ENCODE measurements at regions not wholly inside any gene's neighbourhood (a gene's known extent, or its start where the extent isn't known, plus 50 kb on each side); places are given as distances from the start of the nearest gene placed in this dataset.
"Not testable (repeated sequence)": the region's sequence is repeated elsewhere in the genome, so short reads cannot be mapped to it uniquely, and the experiment has no call there.

DNA sequence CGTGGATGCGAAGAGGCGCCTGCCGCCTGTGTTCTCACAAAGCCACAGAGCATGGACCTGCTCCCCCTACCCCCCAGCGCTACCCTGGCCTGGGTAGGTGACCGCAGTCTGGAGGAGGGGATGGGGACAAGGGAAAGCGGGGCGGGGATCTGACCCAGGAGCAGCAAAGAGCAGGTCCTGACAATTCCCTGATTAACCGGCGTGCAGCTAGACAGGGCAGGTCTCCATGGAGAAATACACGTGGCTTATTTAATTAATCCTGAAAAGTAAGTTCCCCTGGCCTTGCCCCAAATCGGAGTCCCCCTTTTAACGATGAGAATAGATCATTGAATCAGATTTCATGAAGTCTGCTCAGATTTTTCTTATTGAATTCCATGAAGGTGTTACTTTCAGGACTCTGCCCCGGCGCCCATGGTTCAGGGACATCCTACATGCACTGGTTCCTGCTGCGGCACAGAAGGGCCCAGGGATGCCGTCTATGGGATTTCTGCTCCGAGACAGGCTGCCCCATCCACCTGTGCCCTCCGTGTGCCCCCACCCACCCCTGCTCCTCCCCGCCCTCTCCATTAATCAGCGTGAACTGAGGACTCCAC is 251.0 kb upstream of the SFSWAP start:
- Histone ChIP-seq H3K4me3 (ENCODE audit: low read length in 3 of 3) (no peak overlapping the region), H3K27me3 (ENCODE audit: control insufficient read depth in 3 of 3, insufficient read depth in 3 of 3, low read length in 3 of 3) (peaks cover 0 to 26% (median 22%) of the 10 kb centered on the region in 3 donors), H3K9me3 (ENCODE audit: control insufficient read depth in 3 of 3, low read length in 3 of 3) (no peaks in the 10 kb centered on the region), H3K4me1 (ENCODE audit: control insufficient read depth in 3 of 3, insufficient read depth in 3 of 3, low read length in 3 of 3) (peaks cover 0 to 4% (median 0%) of the 10 kb centered on the region in 3 donors), H3K36me3 (ENCODE audit: control insufficient read depth in 3 of 3, insufficient read depth in 3 of 3, low read length in 3 of 3) (no peaks in the 10 kb centered on the region), H3K27ac (ENCODE audit: low read depth, low read length) (no peak overlapping the region), H3K9ac (ENCODE audit: low read depth in 1 of 3, low read length in 3 of 3) (no peak overlapping the region)

DNA sequence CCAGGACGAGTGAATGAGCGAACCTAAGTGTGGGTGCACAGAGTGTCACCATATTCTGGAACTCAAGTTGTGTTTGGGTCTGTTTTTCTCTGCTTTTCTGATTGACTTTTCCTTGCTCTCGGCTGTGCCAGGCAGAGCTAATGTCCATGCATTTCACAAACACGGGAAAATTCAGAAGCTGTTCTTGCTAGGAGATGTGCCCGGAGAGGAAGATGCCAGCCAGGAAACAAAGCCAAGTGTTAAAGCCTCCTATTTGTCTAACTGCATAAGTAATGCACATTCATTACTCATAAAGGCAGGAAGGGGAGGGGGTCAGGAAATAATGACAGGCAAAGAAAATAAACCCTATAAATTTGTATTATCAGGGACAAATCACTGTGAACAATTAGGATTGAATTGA is 250.4 kb upstream of the SFSWAP start:
- H3K9me3 ChIP-seq (ENCODE audit: control insufficient read depth in 3 of 3, low read length in 3 of 3), result no peaks in the 10 kb centered on the region
- no peaks in the 10 kb centered on the region for H3K36me3 ChIP-seq (ENCODE audit: control insufficient read depth in 3 of 3, insufficient read depth in 3 of 3, low read length in 3 of 3)
- peaks cover 0 to 4% (median 0%) of the 10 kb centered on the region in 3 donors for H3K4me1 ChIP-seq (ENCODE audit: control insufficient read depth in 3 of 3, insufficient read depth in 3 of 3, low read length in 3 of 3)
- peaks cover 0 to 20% (median 16%) of the 10 kb centered on the region in 3 donors for H3K27me3 ChIP-seq (ENCODE audit: control insufficient read depth in 3 of 3, insufficient read depth in 3 of 3, low read length in 3 of 3)
- no peak overlapping the region for H3K27ac ChIP-seq (ENCODE audit: low read depth, low read length)
- no peak overlapping the region for H3K4me3 ChIP-seq (ENCODE audit: low read length in 3 of 3)
- H3K9ac ChIP-seq (ENCODE audit: low read depth in 1 of 3, low read length in 3 of 3), result no peak overlapping the region

DNA sequence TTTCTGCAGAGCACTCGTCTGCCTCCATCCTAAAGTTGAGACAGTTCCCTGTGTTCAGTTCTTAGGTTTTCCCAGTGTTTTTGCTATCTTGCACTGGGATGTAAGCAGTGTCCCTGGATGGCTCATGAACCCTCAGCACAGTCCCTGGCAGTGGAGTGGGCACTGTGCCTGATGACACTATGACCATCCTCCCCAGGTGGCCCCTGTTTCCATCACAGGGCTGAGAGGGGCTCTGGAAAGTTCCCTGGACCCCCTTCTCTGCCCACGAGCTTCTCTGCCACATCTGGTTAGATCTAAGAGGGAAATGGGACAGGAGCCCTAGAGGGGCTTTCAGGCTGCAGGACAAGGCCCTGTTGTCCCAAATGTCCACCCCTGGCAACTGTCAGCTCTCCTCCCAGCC is 249.8 kb upstream of the SFSWAP start:
- no peaks in the 10 kb centered on the region for H3K9me3 ChIP-seq (ENCODE audit: control insufficient read depth in 3 of 3, low read length in 3 of 3)
- no peak overlapping the region for H3K27ac ChIP-seq (ENCODE audit: low read depth, low read length)
- no peak overlapping the region for H3K4me3 ChIP-seq (ENCODE audit: low read length in 3 of 3)
- no peak overlapping the region for H3K9ac ChIP-seq (ENCODE audit: low read depth in 1 of 3, low read length in 3 of 3)
- peaks cover 0 to 4% (median 0%) of the 10 kb centered on the region in 3 donors for H3K4me1 ChIP-seq (ENCODE audit: control insufficient read depth in 3 of 3, insufficient read depth in 3 of 3, low read length in 3 of 3)
- H3K36me3 ChIP-seq (ENCODE audit: control insufficient read depth in 3 of 3, insufficient read depth in 3 of 3, low read length in 3 of 3), result no peaks in the 10 kb centered on the region
- H3K27me3 ChIP-seq (ENCODE audit: control insufficient read depth in 3 of 3, insufficient read depth in 3 of 3, low read length in 3 of 3), result peaks cover 0 to 14% (median 10%) of the 10 kb centered on the region in 3 donors

DNA sequence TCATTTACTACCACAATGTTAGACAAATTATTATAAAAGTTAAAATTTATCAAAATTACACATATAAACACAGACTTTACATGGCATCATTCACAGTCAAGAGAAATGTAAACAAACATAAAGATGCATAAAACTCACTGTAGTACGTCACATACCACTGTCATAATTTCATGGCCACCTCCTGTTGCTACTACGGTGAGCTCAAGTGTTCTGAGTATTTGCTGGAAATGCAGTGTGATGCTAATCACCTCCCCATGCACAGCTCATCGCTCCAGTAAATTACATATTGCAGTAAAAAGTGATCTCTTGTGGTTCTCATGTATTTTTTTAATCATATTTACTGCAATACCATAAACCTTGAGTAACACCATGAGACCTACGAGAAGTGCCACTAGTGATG is 247.7 kb upstream of the SFSWAP start:
- peaks cover 0 to 14% (median 10%) of the 10 kb centered on the region in 3 donors for H3K27me3 ChIP-seq (ENCODE audit: control insufficient read depth in 3 of 3, insufficient read depth in 3 of 3, low read length in 3 of 3)
- H3K4me3 ChIP-seq (ENCODE audit: low read length in 3 of 3), result no peak overlapping the region
- peaks cover 0 to 7% (median 0%) of the 10 kb centered on the region in 3 donors for H3K9me3 ChIP-seq (ENCODE audit: control insufficient read depth in 3 of 3, low read length in 3 of 3)
- H3K4me1 ChIP-seq (ENCODE audit: control insufficient read depth in 3 of 3, insufficient read depth in 3 of 3, low read length in 3 of 3), result no peaks in the 10 kb centered on the region
- H3K9ac ChIP-seq (ENCODE audit: low read depth in 1 of 3, low read length in 3 of 3), result no peak overlapping the region
- H3K27ac ChIP-seq (ENCODE audit: low read depth, low read length), result no peak overlapping the region
- no peaks in the 10 kb centered on the region for H3K36me3 ChIP-seq (ENCODE audit: control insufficient read depth in 3 of 3, insufficient read depth in 3 of 3, low read length in 3 of 3)

DNA sequence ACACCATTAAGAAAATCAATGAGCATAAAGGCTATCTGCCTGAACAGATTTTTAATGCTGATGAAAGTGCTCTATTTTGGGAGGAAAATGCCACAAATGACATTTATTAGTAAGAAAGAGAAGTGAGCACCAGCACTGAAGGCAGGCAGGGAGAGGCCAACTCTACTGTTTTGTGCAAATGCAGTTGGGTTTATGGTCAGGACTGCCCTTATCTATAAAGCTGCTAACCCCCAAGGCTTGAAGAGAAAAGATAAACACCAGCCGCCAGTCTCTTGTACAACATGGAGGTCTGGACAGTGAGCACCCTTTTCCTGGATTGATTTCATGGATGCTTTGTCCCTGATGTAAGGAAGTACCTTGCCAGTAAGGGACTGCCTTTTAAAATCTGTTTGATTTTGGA is 246.8 kb upstream of the SFSWAP start:
- Histone ChIP-seq H3K4me1 (ENCODE audit: control insufficient read depth in 3 of 3, insufficient read depth in 3 of 3, low read length in 3 of 3) (no peaks in the 10 kb centered on the region), H3K4me3 (ENCODE audit: low read length in 3 of 3) (no peak overlapping the region), H3K9me3 (ENCODE audit: control insufficient read depth in 3 of 3, low read length in 3 of 3) (peaks cover 0 to 7% (median 0%) of the 10 kb centered on the region in 3 donors), H3K27me3 (ENCODE audit: control insufficient read depth in 3 of 3, insufficient read depth in 3 of 3, low read length in 3 of 3) (peaks cover 0 to 11% (median 10%) of the 10 kb centered on the region in 3 donors), H3K36me3 (ENCODE audit: control insufficient read depth in 3 of 3, insufficient read depth in 3 of 3, low read length in 3 of 3) (no peaks in the 10 kb centered on the region), H3K9ac (ENCODE audit: low read depth in 1 of 3, low read length in 3 of 3) (no peak overlapping the region), H3K27ac (ENCODE audit: low read depth, low read length) (no peak overlapping the region)

DNA sequence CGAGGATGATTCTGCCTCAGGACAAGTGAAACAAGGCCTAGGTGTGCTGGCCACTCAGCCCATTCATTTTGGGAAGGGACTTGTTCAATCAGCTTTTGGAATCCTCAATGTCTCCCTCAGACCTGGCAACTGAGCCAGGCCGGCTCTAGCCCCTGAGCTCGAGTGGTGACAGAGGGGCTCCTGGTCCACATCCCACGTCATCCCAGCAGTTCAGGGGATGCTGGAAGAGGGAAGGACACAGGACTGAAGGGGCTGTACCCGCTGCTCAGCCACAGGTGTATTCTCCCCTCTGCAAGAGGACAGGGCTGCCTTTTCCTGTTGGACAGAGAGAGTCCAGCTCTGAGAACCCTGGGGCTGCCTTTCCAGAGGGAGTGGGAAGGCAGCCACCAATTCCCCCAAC is 244.6 kb upstream of the SFSWAP start:
- no peaks in the 10 kb centered on the region for H3K36me3 ChIP-seq (ENCODE audit: control insufficient read depth in 3 of 3, insufficient read depth in 3 of 3, low read length in 3 of 3)
- H3K4me3 ChIP-seq (ENCODE audit: low read length in 3 of 3), result no peak overlapping the region
- no peak overlapping the region for H3K27ac ChIP-seq (ENCODE audit: low read depth, low read length)
- H3K9me3 ChIP-seq (ENCODE audit: control insufficient read depth in 3 of 3, low read length in 3 of 3), result peaks cover 0 to 7% (median 0%) of the 10 kb centered on the region in 3 donors
- no peak overlapping the region for H3K9ac ChIP-seq (ENCODE audit: low read depth in 1 of 3, low read length in 3 of 3)
- H3K4me1 ChIP-seq (ENCODE audit: control insufficient read depth in 3 of 3, insufficient read depth in 3 of 3, low read length in 3 of 3), result no peaks in the 10 kb centered on the region
- H3K27me3 ChIP-seq (ENCODE audit: control insufficient read depth in 3 of 3, insufficient read depth in 3 of 3, low read length in 3 of 3), result peaks cover 0 to 9% (median 8%) of the 10 kb centered on the region in 3 donors

DNA sequence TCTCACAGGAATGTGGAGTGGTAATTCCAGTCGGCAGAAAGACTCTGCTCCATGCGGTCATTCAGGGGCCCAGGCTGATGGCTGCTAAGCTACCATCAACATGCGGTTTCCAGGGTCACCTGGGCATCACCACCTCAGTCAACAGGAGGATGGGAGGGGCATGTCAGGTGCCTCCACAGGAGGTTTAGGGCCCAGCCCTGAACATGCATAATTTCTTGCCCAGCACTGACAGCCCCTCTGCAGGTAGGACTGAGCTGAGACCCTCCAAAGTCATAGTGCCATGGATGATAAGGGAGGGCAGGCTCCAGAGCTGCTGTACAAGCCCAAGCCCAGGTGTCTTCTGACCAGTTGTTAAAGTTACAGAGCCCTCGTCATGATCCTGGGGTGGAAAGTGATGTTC is 244.0 kb upstream of the SFSWAP start:
- H3K4me1 ChIP-seq (ENCODE audit: control insufficient read depth in 3 of 3, insufficient read depth in 3 of 3, low read length in 3 of 3), result no peaks in the 10 kb centered on the region
- no peaks in the 10 kb centered on the region for H3K36me3 ChIP-seq (ENCODE audit: control insufficient read depth in 3 of 3, insufficient read depth in 3 of 3, low read length in 3 of 3)
- no peak overlapping the region for H3K27ac ChIP-seq (ENCODE audit: low read depth, low read length)
- H3K9ac ChIP-seq (ENCODE audit: low read depth in 1 of 3, low read length in 3 of 3), result no peak overlapping the region
- peaks cover 0 to 7% (median 0%) of the 10 kb centered on the region in 3 donors for H3K9me3 ChIP-seq (ENCODE audit: control insufficient read depth in 3 of 3, low read length in 3 of 3)
- no peak overlapping the region for H3K4me3 ChIP-seq (ENCODE audit: low read length in 3 of 3)
- peaks cover 0 to 11% (median 10%) of the 10 kb centered on the region in 3 donors for H3K27me3 ChIP-seq (ENCODE audit: control insufficient read depth in 3 of 3, insufficient read depth in 3 of 3, low read length in 3 of 3)

DNA sequence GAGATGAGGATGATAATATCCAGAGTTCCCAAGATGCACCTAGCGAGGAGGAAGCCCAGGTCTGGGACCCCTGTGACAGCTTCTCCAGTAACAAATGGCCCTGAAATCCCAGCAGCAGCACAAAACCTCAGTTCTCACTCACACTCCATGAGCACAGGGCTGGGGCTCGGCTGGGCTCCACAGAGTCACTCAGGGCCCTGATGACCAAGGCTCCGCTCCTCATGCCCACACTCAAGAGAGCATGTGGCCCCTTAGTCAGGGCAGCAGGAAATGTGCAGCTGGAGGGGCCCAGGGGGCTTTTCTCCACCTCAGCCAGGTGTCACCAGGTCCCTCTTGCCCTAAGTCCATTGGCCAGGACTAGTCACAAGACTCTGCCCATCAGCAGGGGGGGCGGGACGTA is 242.7 kb upstream of the SFSWAP start:
- no peaks in the 10 kb centered on the region for H3K36me3 ChIP-seq (ENCODE audit: control insufficient read depth in 3 of 3, insufficient read depth in 3 of 3, low read length in 3 of 3)
- no peaks in the 10 kb centered on the region for H3K4me1 ChIP-seq (ENCODE audit: control insufficient read depth in 3 of 3, insufficient read depth in 3 of 3, low read length in 3 of 3)
- H3K27me3 ChIP-seq (ENCODE audit: control insufficient read depth in 3 of 3, insufficient read depth in 3 of 3, low read length in 3 of 3), result peaks cover 0 to 14% (median 10%) of the 10 kb centered on the region in 3 donors
- peaks cover 0 to 7% (median 0%) of the 10 kb centered on the region in 3 donors for H3K9me3 ChIP-seq (ENCODE audit: control insufficient read depth in 3 of 3, low read length in 3 of 3)
- no peak overlapping the region for H3K27ac ChIP-seq (ENCODE audit: low read depth, low read length)
- H3K4me3 ChIP-seq (ENCODE audit: low read length in 3 of 3), result no peak overlapping the region
- H3K9ac ChIP-seq (ENCODE audit: low read depth in 1 of 3, low read length in 3 of 3), result no peak overlapping the region

DNA sequence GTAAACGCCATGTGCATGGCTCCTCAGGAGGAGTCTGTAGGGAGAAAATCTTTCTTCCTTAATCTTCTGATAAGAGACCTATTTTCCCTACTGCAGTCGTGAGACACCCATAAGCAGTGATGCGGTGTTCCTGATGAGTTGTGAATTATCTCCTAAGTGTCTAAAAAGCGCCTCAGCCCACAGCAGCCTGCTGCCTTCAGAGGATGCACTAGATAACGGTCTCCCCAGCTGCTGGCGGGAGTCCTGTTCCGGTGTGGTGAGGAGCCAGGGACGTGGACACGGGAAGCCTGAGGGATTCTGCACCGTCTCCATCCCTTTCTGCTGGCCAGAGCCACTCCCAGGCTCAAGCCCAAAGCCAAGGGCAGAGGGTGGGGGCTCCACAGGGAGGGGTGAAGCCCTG is 240.9 kb upstream of the SFSWAP start:
- H3K9ac ChIP-seq (ENCODE audit: low read depth in 1 of 3, low read length in 3 of 3); H3K27ac ChIP-seq (ENCODE audit: low read depth, low read length); H3K4me1 ChIP-seq (ENCODE audit: control insufficient read depth in 3 of 3, insufficient read depth in 3 of 3, low read length in 3 of 3); H3K4me3 ChIP-seq (ENCODE audit: low read length in 3 of 3); H3K36me3 ChIP-seq (ENCODE audit: control insufficient read depth in 3 of 3, insufficient read depth in 3 of 3, low read length in 3 of 3); H3K9me3 ChIP-seq (ENCODE audit: control insufficient read depth in 3 of 3, low read length in 3 of 3): not testable (repeated sequence)
- H3K27me3 ChIP-seq (ENCODE audit: control insufficient read depth in 3 of 3, insufficient read depth in 3 of 3, low read length in 3 of 3), result peaks cover 0 to 14% (median 10%) of the 10 kb centered on the region in 3 donors

DNA sequence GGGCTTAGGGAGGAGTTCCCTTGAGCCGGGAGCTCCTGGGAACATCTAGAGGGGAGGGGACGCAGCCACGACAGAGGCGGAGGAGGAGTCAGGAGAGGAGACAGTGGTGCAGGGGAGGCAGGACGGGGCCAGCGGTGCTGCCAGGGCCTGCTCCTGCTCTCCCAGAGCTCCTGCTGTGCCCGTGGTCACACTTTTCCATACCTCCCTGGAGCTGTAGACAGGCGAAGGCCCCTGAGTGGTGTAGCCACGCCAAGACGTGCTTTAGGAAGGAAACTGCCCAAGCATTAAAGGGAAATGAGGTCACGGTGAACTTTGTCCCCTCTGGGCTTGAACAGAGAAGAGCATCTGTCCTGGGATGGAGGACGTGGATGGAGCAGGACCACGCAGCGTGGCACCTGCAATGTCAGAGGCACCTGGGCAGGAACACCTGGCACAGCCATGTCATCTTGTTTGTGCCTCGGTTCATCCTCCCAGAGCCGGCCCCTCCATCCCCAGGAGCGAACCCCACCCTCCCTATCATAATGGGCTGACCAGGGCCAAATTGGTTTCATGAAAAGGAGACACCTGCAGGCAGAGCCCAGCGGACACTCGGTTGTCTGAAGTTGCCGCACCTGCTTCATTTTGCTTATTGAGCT is 239.5 kb upstream of the SFSWAP start:
- Histone ChIP-seq H3K9me3 (ENCODE audit: control insufficient read depth in 3 of 3, low read length in 3 of 3) (peaks cover 0 to 7% (median 0%) of the 10 kb centered on the region in 3 donors), H3K36me3 (ENCODE audit: control insufficient read depth in 3 of 3, insufficient read depth in 3 of 3, low read length in 3 of 3) (no peaks in the 10 kb centered on the region), H3K9ac (ENCODE audit: low read depth in 1 of 3, low read length in 3 of 3) (no peak overlapping the region), H3K4me1 (ENCODE audit: control insufficient read depth in 3 of 3, insufficient read depth in 3 of 3, low read length in 3 of 3) (no peaks in the 10 kb centered on the region), H3K4me3 (ENCODE audit: low read length in 3 of 3) (no peak overlapping the region), H3K27ac (ENCODE audit: low read depth, low read length) (no peak overlapping the region), H3K27me3 (ENCODE audit: control insufficient read depth in 3 of 3, insufficient read depth in 3 of 3, low read length in 3 of 3) (peaks cover 0 to 12% (median 10%) of the 10 kb centered on the region in 3 donors)

Data from skeletal muscle tissue (tissue), 3 donors.